IMR-90 (cell line): ENCODE measurements at regions not wholly inside any gene's neighbourhood (a gene's known extent, or its start where the extent isn't known, plus 50 kb on each side); places are given as distances from the start of the nearest gene placed in this dataset.

Experiments used
- ATAC-seq: fragments of 200-7000 bp; cut with Tn5 transposase; 2 replicates; pipeline ENCODE4 v1.9.1; 2020; ENCODE audit warnings: low read depth, mild to moderate bottlenecking, moderate library complexity
- BruUV-seq: library from RNA; stranded (reverse); fragments of 400-500 nt; replicated peaks from 2 replicates; lab custom pipeline; 2021; lab: Mats Ljungman, UMichigan
- CTCF ChIA-PET: fragments of 300-600 bp; formaldehyde crosslinking; extraction: SDS; loops from one replicate; lab custom pipeline; 2021; ENCODE audit warnings: antibody characterized with exemption; lab: Yijun Ruan, JAX
- POLR2A ChIA-PET: fragments of 300-600 bp; sonication (Branson Sonifier 250); formaldehyde crosslinking; loops from one replicate; lab custom pipeline; 2022; ENCODE audit warnings: antibody characterized with exemption; ENCODE audit not compliant: unreplicated experiment; lab: Charles Lee
- DNase-seq: peaks from one replicate; pipeline ENCODE4 v3.0.0; 2013
- H2AFZ ChIP-seq: replicated peaks from 2 replicates; pipeline ENCODE3; 2013; ENCODE audit warnings: low read length, mild to moderate bottlenecking; ENCODE audit not compliant: poor library complexity
- H2AK5ac ChIP-seq: 2 replicates; pipeline ENCODE4 v1.6.1; 2013; ENCODE audit warnings: low read depth, low read length, inconsistent platforms
- H2AK9ac ChIP-seq: replicated peaks from 2 replicates; pipeline ENCODE3; 2013; ENCODE audit warnings: mild to moderate bottlenecking, low read depth, low read length, moderate library complexity; ENCODE audit not compliant: poor library complexity
- H2BK120ac ChIP-seq: 2 replicates; pipeline ENCODE4 v1.6.1; 2013; ENCODE audit warnings: low read depth, low read length, inconsistent platforms
- H2BK15ac ChIP-seq: 3 replicates; pipeline ENCODE4 v1.6.1; 2013; ENCODE audit warnings: low read depth, low read length, inconsistent platforms
- H2BK20ac ChIP-seq: 2 replicates; pipeline ENCODE4 v1.6.1; 2013; ENCODE audit warnings: low read depth, mild to moderate bottlenecking, inconsistent platforms, low read length, moderate library complexity
- H2BK5ac ChIP-seq: 2 replicates; pipeline ENCODE4 v1.6.1; 2013; ENCODE audit warnings: mild to moderate bottlenecking, low read depth, low read length, inconsistent platforms; ENCODE audit not compliant: poor library complexity, severe bottlenecking
- H3K14ac ChIP-seq: replicated peaks from 2 replicates; pipeline ENCODE4 v1.6.1; 2013; ENCODE audit warnings: low read depth, low read length, inconsistent platforms
- H3K18ac ChIP-seq: 2 replicates; pipeline ENCODE4 v1.6.1; 2013; ENCODE audit warnings: low read depth, low read length, control low read depth
- H3K23ac ChIP-seq: 2 replicates; pipeline ENCODE4 v1.6.1; 2013; ENCODE audit warnings: low read depth, low read length, inconsistent platforms
- H3K27ac ChIP-seq: 2 replicates; pipeline ENCODE4 v1.5.1; 2013; ENCODE audit warnings: mild to moderate bottlenecking, control low read depth, low read length; ENCODE audit not compliant: insufficient read depth
- H3K27me3 ChIP-seq: 2 replicates; pipeline ENCODE4 v1.6.1; 2013; ENCODE audit warnings: low read length; ENCODE audit not compliant: control insufficient read depth, insufficient read depth
- H3K36me3 ChIP-seq: 2 replicates; pipeline ENCODE4 v1.6.1; 2013; ENCODE audit warnings: low read length, mixed read lengths; ENCODE audit not compliant: control insufficient read depth, insufficient read depth
- H3K4ac ChIP-seq: 2 replicates; pipeline ENCODE4 v1.6.1; 2013; ENCODE audit warnings: low read depth, low read length, inconsistent platforms
- H3K4me1 ChIP-seq: 2 replicates; pipeline ENCODE4 v1.6.1; 2013; ENCODE audit warnings: low read length, mixed read lengths; ENCODE audit not compliant: control insufficient read depth, insufficient read depth
- H3K4me2 ChIP-seq: 2 replicates; pipeline ENCODE4 v1.6.1; 2013; ENCODE audit warnings: low read depth, mild to moderate bottlenecking, control low read depth, low read length, moderate library complexity
- H3K4me3 ChIP-seq: 2 replicates; pipeline ENCODE4 v1.5.1; 2013; ENCODE audit warnings: low read depth, mild to moderate bottlenecking, control low read depth, low read length, moderate library complexity; ENCODE audit not compliant: insufficient read depth
- H3K56ac ChIP-seq: 2 replicates; pipeline ENCODE4 v1.6.1; 2013; ENCODE audit warnings: low read length, inconsistent platforms; ENCODE audit not compliant: insufficient read depth; ENCODE audit errors: extremely low read depth
- H3K79me1 ChIP-seq, 2 experiments: 2 replicates each; pipeline ENCODE4 v1.6.1; 2013; ENCODE audit warnings: low read length in 2 of 2, inconsistent platforms in 1 of 2, low read depth in 1 of 2
- H3K9ac ChIP-seq: 2 replicates; pipeline ENCODE4 v1.6.1; 2013; ENCODE audit warnings: low read depth, low read length, control low read depth
- H3K9me1 ChIP-seq: 2 replicates; pipeline ENCODE4 v1.6.1; 2013; ENCODE audit warnings: low read length, inconsistent platforms; ENCODE audit not compliant: insufficient read depth
- H3K9me3 ChIP-seq: 2 replicates; pipeline ENCODE4 v1.6.1; 2013; ENCODE audit warnings: low read length; ENCODE audit not compliant: control insufficient read depth, insufficient read depth
- H4K20me1 ChIP-seq: 2 replicates; pipeline ENCODE4 v1.6.1; 2013; ENCODE audit warnings: low read length, inconsistent platforms; ENCODE audit not compliant: insufficient read depth
- H4K5ac ChIP-seq: 2 replicates; pipeline ENCODE4 v1.6.1; 2013; ENCODE audit warnings: mild to moderate bottlenecking, low read depth, low read length, control low read depth
- H4K8ac ChIP-seq, 2 experiments: 2 replicates each; pipeline ENCODE4 v1.6.1; 2013; ENCODE audit warnings: low read depth in 2 of 2, low read length in 2 of 2, control low read depth in 1 of 2, inconsistent platforms in 1 of 2
- H4K91ac ChIP-seq: 2 replicates; pipeline ENCODE4 v1.6.1; 2013; ENCODE audit warnings: low read depth, low read length, inconsistent platforms; ENCODE audit not compliant: insufficient read depth
- BHLHE40 ChIP-seq: fragments of 150-350 bp; IDR thresholded peaks from 2 replicates; pipeline ENCODE4 v1.6.1; 2016; ENCODE audit warnings: mild to moderate bottlenecking, low read depth, low read length
- CEBPB ChIP-seq: IDR thresholded peaks from 2 replicates; pipeline ENCODE4 v1.6.1; 2012; ENCODE audit warnings: low read depth, low read length, improper control_type of control experiment
- CTCF ChIP-seq: conservative IDR thresholded peaks from 2 replicates; pipeline ENCODE4 v1.5.1; 2012; ENCODE audit warnings: mild to moderate bottlenecking, low read depth, low read length, improper control_type of control experiment
- ELK1 ChIP-seq: fragments of 150-350 bp; IDR thresholded peaks from 2 replicates; pipeline ENCODE4 v1.6.1; 2016; ENCODE audit warnings: low read depth, mild to moderate bottlenecking, low read length, moderate library complexity, borderline replicate concordance
- FOS ChIP-seq: fragments of 150-350 bp; IDR thresholded peaks from 2 replicates; pipeline ENCODE4 v1.6.1; 2016; ENCODE audit warnings: low read depth, low read length
- MAFK ChIP-seq: IDR thresholded peaks from 2 replicates; pipeline ENCODE4 v1.6.1; 2012; ENCODE audit warnings: low read depth, low read length, improper control_type of control experiment
- MAZ ChIP-seq: IDR thresholded peaks from 2 replicates; pipeline ENCODE4 v1.6.1; 2012; ENCODE audit warnings: low read depth, mild to moderate bottlenecking, low read length, improper control_type of control experiment, moderate library complexity, borderline replicate concordance
- MXI1 ChIP-seq: IDR thresholded peaks from 2 replicates; pipeline ENCODE4 v1.6.1; 2012; ENCODE audit warnings: low read depth, mild to moderate bottlenecking, low read length, moderate library complexity, borderline replicate concordance
- NFE2L2 ChIP-seq: fragments of 150-350 bp; IDR thresholded peaks from 2 replicates; pipeline ENCODE4 v1.6.1; 2016; ENCODE audit warnings: low read depth, mild to moderate bottlenecking, low read length
- POLR2A ChIP-seq: IDR thresholded peaks from 2 replicates; pipeline ENCODE4 v1.6.1; 2012; ENCODE audit warnings: mild to moderate bottlenecking, low read depth, low read length
- RAD21 ChIP-seq: IDR thresholded peaks from 2 replicates; pipeline ENCODE4 v1.6.1; 2012; ENCODE audit warnings: low read length, improper control_type of control experiment
- RCOR1 ChIP-seq: IDR thresholded peaks from 2 replicates; pipeline ENCODE4 v1.6.1; 2012; ENCODE audit warnings: mild to moderate bottlenecking, low read length, improper control_type of control experiment; ENCODE audit not compliant: insufficient replicate concordance
- RFX5 ChIP-seq: IDR thresholded peaks from 2 replicates; pipeline ENCODE4 v1.8.0; 2012; ENCODE audit warnings: low read depth, mild to moderate bottlenecking, low read length, moderate library complexity
- SMC3 ChIP-seq: fragments of 150-350 bp; IDR thresholded peaks from 2 replicates; pipeline ENCODE4 v1.6.1; 2016; ENCODE audit warnings: low read depth, mild to moderate bottlenecking, antibody characterized with exemption, low read length, moderate library complexity
- USF2 ChIP-seq: fragments of 150-350 bp; IDR thresholded peaks from 2 replicates; pipeline ENCODE4 v1.6.1; 2017; ENCODE audit warnings: mild to moderate bottlenecking, antibody characterized with exemption, low read length, low read depth
- WGBS, 2 experiments: methylation state at CpG; one replicate each; pipeline versions ENCODE4 v1.1.5 to v1.1.7; 2013; ENCODE audit warnings: missing lambda C conversion rate in 2 of 2; ENCODE audit not compliant: insufficient read length in 1 of 2; ENCODE audit errors: extremely low coverage in 2 of 2; 5-methylcytosine and 5-hydroxymethylcytosine counted together
- dilution Hi-C: fragments of 300-500 bp; cut with HindIII; formaldehyde crosslinking; loops from one replicate; pipeline ENCODE4 v1.14.3; 2018; ENCODE audit warnings: low sequenced_read_pairs; ENCODE audit not compliant: unreplicated experiment
- in situ Hi-C: fragments of 300-500 bp; cut with MboI; formaldehyde crosslinking; loops from 3 replicates; pipeline ENCODE4 v1.14.3; 2019; ENCODE audit warnings: low sequenced_read_pairs, inconsistent platforms, mixed read lengths
- intact Hi-C: fragments of 100-400 bp; cut with micrococcal nuclease; formaldehyde crosslinking; loops from 2 replicates; pipeline ENCODE4 v1.10.0; 2022

- WGBS, 2 experiments, result 44% methylated on average over 1 of the region's 3 CpGs; no CpG with 5 or more reads in 1 of the 2 experiments
- Histone ChIP-seq H3K4me2 (no peak overlapping the region), H4K91ac (no peak overlapping the region), H3K9ac (no peak overlapping the region), H2BK5ac (no peak overlapping the region), H2BK120ac (no peak overlapping the region), H3K9me1 (no peaks in the 10 kb centered on the region), H3K79me1 (no peaks in the 10 kb centered on the region), H3K14ac (no peak overlapping the region), H3K36me3 (no peaks in the 10 kb centered on the region), H2AK5ac (no peak overlapping the region), H3K4ac (no peak overlapping the region), H4K8ac (no peak overlapping the region), H3K4me1 (peaks cover 2% of the 10 kb centered on the region; the same call in 1 of the 2 replicates), H2AK9ac (no peak overlapping the region), H2BK20ac (no peak overlapping the region), H3K9me3 (no peaks in the 10 kb centered on the region; the same call in 1 of the 2 replicates), H3K27me3 (no peaks in the 10 kb centered on the region), H3K23ac (no peak overlapping the region), H2BK15ac (no peak overlapping the region), H3K56ac (no peak overlapping the region), H2AFZ (no peak overlapping the region), H3K4me3 (no peak overlapping the region), H4K5ac (no peak overlapping the region), H4K20me1 (no peaks in the 10 kb centered on the region), H3K27ac (no peak overlapping the region), H3K18ac (no peak overlapping the region)
- no peak for DNase-seq
- no peak for TF ChIP-seq FOS
- no peak for TF ChIP-seq RAD21
- TF ChIP-seq CTCF, result no peak
- TF ChIP-seq BHLHE40, result no peak
- TF ChIP-seq POLR2A, result no peak
- TF ChIP-seq USF2, result no peak
- TF ChIP-seq ELK1, result no peak
- no peak for TF ChIP-seq RFX5
- TF ChIP-seq MXI1, result no peak
- TF ChIP-seq MAFK, result no peak
- no peak for TF ChIP-seq NFE2L2
- TF ChIP-seq CEBPB, result no peak
- no peak for TF ChIP-seq RCOR1
- no peak for TF ChIP-seq SMC3
- no peak for TF ChIP-seq MAZ
- in situ Hi-C loops, result no loop called here
- ATAC-seq, result no peak
- CTCF ChIA-PET, result no interaction called here
- POLR2A ChIA-PET, result no interaction called here
- dilution Hi-C loops, result no loop called here
- intact Hi-C loops, result no loop called here
- no TSS peak for BruUV-seq
These were observed 226.3 kb upstream of the PPARGC1A start for GRCh38 chr4:24116107-24116506.
